ENCODE measurements at regions not wholly inside any gene's neighbourhood (a gene's known extent, or its start where the extent isn't known, plus 50 kb on each side); places are given as distances from the start of the nearest gene placed in this dataset.

DNA sequence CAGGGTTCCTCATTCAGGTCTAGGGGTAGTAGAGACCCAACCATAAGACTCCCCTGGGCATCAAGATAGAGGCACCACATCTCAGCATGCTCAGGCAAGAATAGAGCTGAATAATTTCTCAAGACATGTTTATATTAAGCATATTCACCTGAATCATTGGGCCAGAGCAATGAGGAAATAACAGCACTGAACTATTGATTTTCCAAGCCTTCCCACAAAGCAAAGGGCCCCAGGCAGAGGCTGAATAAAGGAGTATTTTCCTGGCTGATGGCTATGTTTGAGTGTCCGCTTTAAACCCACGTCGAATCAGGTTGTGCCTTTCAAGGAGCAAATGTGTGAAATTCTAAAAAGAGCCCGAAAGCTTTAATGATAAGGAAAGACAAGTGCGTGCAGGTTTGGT, 129.2 kb downstream of the HSD17B3 start:
- no peak for DNase-seq
- H3K4me3 ChIP-seq = no peak overlapping the region

DNA sequence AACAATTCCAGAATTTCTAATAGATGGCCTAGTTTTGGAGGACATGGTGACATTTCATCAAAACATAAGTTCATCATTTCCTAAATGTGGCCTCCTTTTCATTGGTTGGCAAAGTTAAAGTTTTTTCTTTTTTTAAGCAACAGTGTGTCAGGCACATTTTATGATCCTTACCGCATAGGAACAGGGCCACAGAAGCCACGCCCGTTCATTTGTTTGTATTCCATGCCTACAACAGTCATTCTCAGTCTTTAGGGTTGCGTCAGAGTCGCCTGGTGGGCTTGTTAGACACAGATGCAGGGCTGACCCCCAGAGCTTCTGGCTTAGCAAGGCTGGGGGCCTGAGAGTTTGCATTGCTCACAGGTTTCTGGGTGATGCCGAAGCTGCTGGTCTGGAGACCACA, 130.2 kb downstream of the HSD17B3 start:
- Histone ChIP-seq H3K9me3 (no peaks in the 10 kb centered on the region), H3K4me3 (no peak overlapping the region), H3K27me3 (no peaks in the 10 kb centered on the region), H3K36me3 (no peaks in the 10 kb centered on the region), H3K27ac (peak overlapping the region in 1 of 4 donors; percentile 41), H3K4me1 (peaks cover 0 to 29% (median 8%) of the 10 kb centered on the region in 4 donors)
- no peak for DNase-seq
- no peak for TF ChIP-seq EP300 (IDR thresholded peaks at IDR 0.05; ENCODE audit: low read depth)
- TF ChIP-seq POLR2AphosphoS5 (IDR thresholded peaks at IDR 0.05) = no peak
- TF ChIP-seq, protein P1, sequence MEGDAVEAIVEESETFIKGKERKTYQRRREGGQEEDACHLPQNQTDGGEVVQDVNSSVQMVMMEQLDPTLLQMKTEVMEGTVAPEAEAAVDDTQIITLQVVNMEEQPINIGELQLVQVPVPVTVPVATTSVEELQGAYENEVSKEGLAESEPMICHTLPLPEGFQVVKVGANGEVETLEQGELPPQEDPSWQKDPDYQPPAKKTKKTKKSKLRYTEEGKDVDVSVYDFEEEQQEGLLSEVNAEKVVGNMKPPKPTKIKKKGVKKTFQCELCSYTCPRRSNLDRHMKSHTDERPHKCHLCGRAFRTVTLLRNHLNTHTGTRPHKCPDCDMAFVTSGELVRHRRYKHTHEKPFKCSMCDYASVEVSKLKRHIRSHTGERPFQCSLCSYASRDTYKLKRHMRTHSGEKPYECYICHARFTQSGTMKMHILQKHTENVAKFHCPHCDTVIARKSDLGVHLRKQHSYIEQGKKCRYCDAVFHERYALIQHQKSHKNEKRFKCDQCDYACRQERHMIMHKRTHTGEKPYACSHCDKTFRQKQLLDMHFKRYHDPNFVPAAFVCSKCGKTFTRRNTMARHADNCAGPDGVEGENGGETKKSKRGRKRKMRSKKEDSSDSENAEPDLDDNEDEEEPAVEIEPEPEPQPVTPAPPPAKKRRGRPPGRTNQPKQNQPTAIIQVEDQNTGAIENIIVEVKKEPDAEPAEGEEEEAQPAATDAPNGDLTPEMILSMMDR (IDR thresholded peaks at IDR 0.05) = no peak
- TF ChIP-seq POLR2A (IDR thresholded peaks at IDR 0.05) = no peak
- intact Hi-C loops (cut with DNase I; ENCODE audit: low total_unique reads) = no loop called here
- in situ Hi-C loops (cut with MboI; ENCODE audit: low pct_ligation_motif_present in 1 of 4, low pct_unique_long_range_greater_than_20kb in 1 of 4, low sequenced_read_pairs in 3 of 4) = no loop called here
- 60 to 65% methylated on average over 6 of the region's 6 CpGs for WGBS, 2 donors (ENCODE audit: low coverage in 1 of 2)

More for the DNA sequence above, 129.2 kb downstream of the HSD17B3 start:
- intact Hi-C loops (cut with DNase I; ENCODE audit: low total_unique reads) (no loop called here), in situ Hi-C loops (cut with MboI; ENCODE audit: low pct_ligation_motif_present in 1 of 4, low pct_unique_long_range_greater_than_20kb in 1 of 4, low sequenced_read_pairs in 3 of 4) (no loop called here)
- Histone ChIP-seq H3K36me3 (no peaks in the 10 kb centered on the region), H3K9me3 (no peaks in the 10 kb centered on the region), H3K4me1 (peaks cover 3 to 39% (median 12%) of the 10 kb centered on the region in 4 donors), H3K27ac (no peak overlapping the region), H3K27me3 (no peaks in the 10 kb centered on the region)
- 87 to 95% methylated on average over 3 to 5 of the region's 5 CpGs for WGBS, 2 donors (ENCODE audit: low coverage in 1 of 2)
- TF ChIP-seq POLR2AphosphoS5 (IDR thresholded peaks at IDR 0.05) (no peak), EP300 (IDR thresholded peaks at IDR 0.05; ENCODE audit: low read depth) (no peak), POLR2A (IDR thresholded peaks at IDR 0.05) (no peak)
- TF ChIP-seq, protein P1 (IDR thresholded peaks at IDR 0.05) = no peak

DNA sequence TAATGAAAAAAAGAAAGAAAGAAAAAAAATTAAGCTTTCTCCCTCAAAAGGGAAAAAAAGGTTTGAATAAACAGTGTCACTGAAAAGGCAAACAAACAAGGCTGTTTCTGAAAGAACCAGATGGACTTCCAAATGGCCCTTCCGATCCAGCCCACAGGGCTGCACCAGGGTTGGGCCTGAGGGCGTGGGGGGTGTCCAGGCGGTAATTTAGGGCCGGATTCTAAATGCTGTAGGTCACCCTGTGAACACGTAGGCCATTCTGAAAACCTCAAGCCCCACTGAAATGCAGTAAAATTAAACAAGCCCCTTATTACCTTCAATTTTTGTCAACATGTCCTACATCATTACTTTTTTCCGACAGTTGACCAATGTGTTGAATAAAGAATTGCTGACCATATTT, 132.1 kb downstream of the HSD17B3 start:
- no peak overlapping the region for H3K4me3 ChIP-seq
- in situ Hi-C loops (cut with MboI; ENCODE audit: low pct_ligation_motif_present in 1 of 4, low pct_unique_long_range_greater_than_20kb in 1 of 4, low sequenced_read_pairs in 3 of 4) = no loop called here
- peak overlapping the region; percentile 43 to 78 (median 63) for H3K27ac ChIP-seq
- no peaks in the 10 kb centered on the region for H3K36me3 ChIP-seq
- peaks cover 0 to 24% (median 8%) of the 10 kb centered on the region in 4 donors for H3K4me1 ChIP-seq
- no peaks in the 10 kb centered on the region for H3K27me3 ChIP-seq
- DNase-seq = no peak
- intact Hi-C loops (cut with DNase I; ENCODE audit: low total_unique reads) = no loop called here
- no peaks in the 10 kb centered on the region for H3K9me3 ChIP-seq
- TF ChIP-seq, protein P1 (IDR thresholded peaks at IDR 0.05) = no peak
- TF ChIP-seq EP300 (IDR thresholded peaks at IDR 0.05; ENCODE audit: low read depth) (no peak), POLR2AphosphoS5 (IDR thresholded peaks at IDR 0.05) (no peak), POLR2A (IDR thresholded peaks at IDR 0.05) (no peak)
- 49 to 58% methylated on average over 6 of the region's 6 CpGs for WGBS, 2 donors (ENCODE audit: low coverage in 1 of 2)

DNA sequence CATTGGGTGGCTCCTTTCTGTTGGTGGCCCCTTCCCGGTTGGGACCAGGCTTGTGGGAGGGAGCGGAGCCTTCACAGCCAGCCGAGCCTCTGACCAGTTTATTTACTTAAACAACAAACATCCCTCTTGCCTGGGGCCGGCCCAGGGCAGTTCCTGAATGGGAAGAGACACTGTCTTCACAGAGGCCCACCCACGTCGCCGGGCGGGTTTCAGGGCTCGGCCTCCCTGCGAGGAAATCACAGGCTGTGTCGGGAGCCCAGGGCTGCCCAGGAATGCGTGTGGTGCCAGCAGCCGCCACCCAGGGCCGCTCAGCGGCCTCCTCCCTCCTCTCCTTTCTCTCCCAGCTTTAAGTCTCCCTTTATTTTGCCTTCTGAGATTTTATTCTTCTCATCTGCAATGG, 132.5 kb downstream of the HSD17B3 start:
- intact Hi-C loops (cut with DNase I; ENCODE audit: low total_unique reads) = no loop called here
- WGBS, 2 donors (ENCODE audit: low coverage in 1 of 2) = 38% methylated on average over 15 of the region's 15 CpGs; no CpG with 5 or more reads in 1 of the 2 donors
- peaks cover 0 to 24% (median 8%) of the 10 kb centered on the region in 4 donors for H3K4me1 ChIP-seq
- TF ChIP-seq EP300 (IDR thresholded peaks at IDR 0.05; ENCODE audit: low read depth) (no peak), POLR2A (IDR thresholded peaks at IDR 0.05) (no peak), POLR2AphosphoS5 (IDR thresholded peaks at IDR 0.05) (no peak)
- TF ChIP-seq, protein P1 (IDR thresholded peaks at IDR 0.05) = no peak
- no peaks in the 10 kb centered on the region for H3K36me3 ChIP-seq
- in situ Hi-C loops (cut with MboI; ENCODE audit: low pct_ligation_motif_present in 1 of 4, low pct_unique_long_range_greater_than_20kb in 1 of 4, low sequenced_read_pairs in 3 of 4) = no loop called here
- H3K27me3 ChIP-seq = no peaks in the 10 kb centered on the region
- no peaks in the 10 kb centered on the region for H3K9me3 ChIP-seq
- H3K27ac ChIP-seq = peak overlapping the region; percentile 43 to 78 (median 63)
- H3K4me3 ChIP-seq = no peak overlapping the region
- DNase-seq = peak; percentile 62
